Loucy (cell line): ENCODE measurements at regions not wholly inside any gene's neighbourhood (a gene's known extent, or its start where the extent isn't known, plus 50 kb on each side); places are given as distances from the start of the nearest gene placed in this dataset.

Source experiments
- H2AFZ ChIP-seq: fragments of 200-600 bp; sonication (generic); 2 replicates; pipeline ENCODE4 v1.6.0; 2016; ENCODE audit warnings: antibody characterized with exemption, mild to moderate bottlenecking, low read length, moderate library complexity
- H3F3A ChIP-seq: fragments of 200-600 bp; 2 replicates; pipeline ENCODE4 v1.6.0; 2016; ENCODE audit warnings: antibody characterized with exemption, low read depth, mild to moderate bottlenecking
- H3K27me3 ChIP-seq: fragments of 200-600 bp; sonication (generic); 2 replicates; pipeline ENCODE4 v1.6.1; 2014; ENCODE audit warnings: low read length, mild to moderate bottlenecking; ENCODE audit not compliant: insufficient read depth, poor library complexity, severe bottlenecking
- H3K36me3 ChIP-seq: fragments of 200-600 bp; sonication (generic); 2 replicates; pipeline ENCODE4 v1.6.1; 2016; ENCODE audit warnings: low read length; ENCODE audit not compliant: insufficient read depth
- H3K4me1 ChIP-seq: fragments of 200-600 bp; sonication (generic); 2 replicates; pipeline ENCODE4 v1.5.1; 2014; ENCODE audit warnings: low read length, mild to moderate bottlenecking; ENCODE audit not compliant: insufficient read depth, poor library complexity, severe bottlenecking
- H3K4me2 ChIP-seq: fragments of 200-600 bp; sonication (generic); 2 replicates; pipeline ENCODE4 v1.6.0; 2014; ENCODE audit warnings: antibody characterized with exemption, low read length, low read depth, mild to moderate bottlenecking; ENCODE audit not compliant: poor library complexity, severe bottlenecking
- H3K4me3 ChIP-seq: fragments of 200-600 bp; sonication (generic); 2 replicates; pipeline ENCODE4 v1.5.1; 2014; ENCODE audit warnings: low read length, mild to moderate bottlenecking, mixed read lengths; ENCODE audit not compliant: poor library complexity, severe bottlenecking
- H3K79me2 ChIP-seq: fragments of 200-600 bp; sonication (generic); 2 replicates; pipeline ENCODE4 v1.6.1; 2014; ENCODE audit warnings: low read length; ENCODE audit not compliant: insufficient read depth
- H3K9ac ChIP-seq: fragments of 200-600 bp; sonication (generic); 2 replicates; pipeline ENCODE4 v1.6.0; 2014; ENCODE audit warnings: mild to moderate bottlenecking, low read depth, low read length, moderate library complexity; ENCODE audit not compliant: poor library complexity, severe bottlenecking
- H3K9me2 ChIP-seq: fragments of 200-600 bp; sonication (generic); replicated peaks from 2 replicates; pipeline ENCODE4 v1.6.1; 2016; ENCODE audit warnings: low read depth, low read length, mixed read lengths
- H3K9me3 ChIP-seq: fragments of 200-600 bp; sonication (generic); 2 replicates; pipeline ENCODE4 v1.6.1; 2014; ENCODE audit warnings: mild to moderate bottlenecking, antibody characterized with exemption, low read length, low read depth; ENCODE audit not compliant: insufficient read depth
- H4K20me1 ChIP-seq: fragments of 200-600 bp; sonication (generic); 2 replicates; pipeline ENCODE4 v1.6.0; 2014; ENCODE audit warnings: antibody characterized with exemption, low read length, mild to moderate bottlenecking; ENCODE audit not compliant: insufficient read depth, poor library complexity, severe bottlenecking
- EZH2phosphoT487 ChIP-seq: fragments of 200-600 bp; IDR thresholded peaks from 2 replicates; pipeline ENCODE4 v1.6.1; 2018; ENCODE audit warnings: antibody characterized with exemption, mild to moderate bottlenecking, moderate library complexity, borderline replicate concordance
- TF ChIP-seq, protein P1 (sequence below): fragments of 200-600 bp; sonication (generic); conservative IDR thresholded peaks from 2 replicates; pipeline ENCODE4 v1.5.1; 2014; ENCODE audit warnings: mild to moderate bottlenecking, antibody characterized with exemption, low read length

- TF ChIP-seq, protein P1, sequence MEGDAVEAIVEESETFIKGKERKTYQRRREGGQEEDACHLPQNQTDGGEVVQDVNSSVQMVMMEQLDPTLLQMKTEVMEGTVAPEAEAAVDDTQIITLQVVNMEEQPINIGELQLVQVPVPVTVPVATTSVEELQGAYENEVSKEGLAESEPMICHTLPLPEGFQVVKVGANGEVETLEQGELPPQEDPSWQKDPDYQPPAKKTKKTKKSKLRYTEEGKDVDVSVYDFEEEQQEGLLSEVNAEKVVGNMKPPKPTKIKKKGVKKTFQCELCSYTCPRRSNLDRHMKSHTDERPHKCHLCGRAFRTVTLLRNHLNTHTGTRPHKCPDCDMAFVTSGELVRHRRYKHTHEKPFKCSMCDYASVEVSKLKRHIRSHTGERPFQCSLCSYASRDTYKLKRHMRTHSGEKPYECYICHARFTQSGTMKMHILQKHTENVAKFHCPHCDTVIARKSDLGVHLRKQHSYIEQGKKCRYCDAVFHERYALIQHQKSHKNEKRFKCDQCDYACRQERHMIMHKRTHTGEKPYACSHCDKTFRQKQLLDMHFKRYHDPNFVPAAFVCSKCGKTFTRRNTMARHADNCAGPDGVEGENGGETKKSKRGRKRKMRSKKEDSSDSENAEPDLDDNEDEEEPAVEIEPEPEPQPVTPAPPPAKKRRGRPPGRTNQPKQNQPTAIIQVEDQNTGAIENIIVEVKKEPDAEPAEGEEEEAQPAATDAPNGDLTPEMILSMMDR = no peak
- no peak for TF ChIP-seq EZH2phosphoT487
- H3K4me2 ChIP-seq = no peak overlapping the region
- H2AFZ ChIP-seq = no peak overlapping the region
- no peak overlapping the region for H3K9ac ChIP-seq
- no peak overlapping the region for H3K4me3 ChIP-seq
- no peaks in the 10 kb centered on the region for H3K27me3 ChIP-seq
- H3K4me1 ChIP-seq = no peaks in the 10 kb centered on the region
- no peaks in the 10 kb centered on the region for H3K9me3 ChIP-seq
- no peaks in the 10 kb centered on the region for H3K79me2 ChIP-seq
- no peaks in the 10 kb centered on the region for H3K9me2 ChIP-seq
- H4K20me1 ChIP-seq = no peaks in the 10 kb centered on the region
- no peaks in the 10 kb centered on the region for H3K36me3 ChIP-seq
- no peaks in the 10 kb centered on the region for H3F3A ChIP-seq
Measured at GRCh38 chr10:58992830-58993460, 183.5 kb upstream of the PHYHIPL start.

DNA sequence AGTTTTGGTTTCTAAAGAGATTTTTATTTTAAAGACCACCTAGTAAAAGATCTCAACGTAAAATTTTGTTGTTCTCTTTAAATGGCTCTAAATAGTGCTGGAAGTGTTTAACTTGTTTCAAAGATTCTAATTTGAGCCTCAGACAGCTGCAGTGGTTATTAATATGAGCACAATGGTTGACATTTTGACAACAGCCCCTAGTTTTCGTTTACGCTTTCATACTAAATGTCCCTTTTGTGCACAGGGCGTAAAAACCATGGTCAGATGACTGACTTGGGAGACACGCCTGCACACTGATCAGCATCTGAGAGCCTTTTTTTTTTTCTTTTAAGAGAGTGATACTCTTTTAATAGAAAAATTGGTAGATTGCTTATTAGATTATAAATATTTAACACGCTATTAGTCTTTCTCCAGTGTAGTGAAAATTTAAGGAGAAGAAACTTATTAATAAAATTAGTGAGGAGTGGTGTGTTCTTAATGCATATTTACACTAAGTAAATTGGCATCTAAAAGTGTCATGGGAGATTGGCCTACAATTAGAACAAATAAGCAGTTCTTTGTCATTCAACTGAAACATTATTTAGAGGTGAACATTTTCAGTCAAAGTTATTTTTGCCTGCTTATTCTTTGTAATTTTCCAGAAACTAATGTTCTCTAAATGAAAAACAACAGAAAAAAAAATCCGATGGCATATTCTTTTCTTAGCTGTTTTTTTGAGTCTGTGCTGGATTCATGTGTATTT lies 182.8 kb upstream of the PHYHIPL start:
- Histone ChIP-seq H3K4me1 (no peaks in the 10 kb centered on the region), H3K27me3 (no peaks in the 10 kb centered on the region), H2AFZ (no peak overlapping the region), H3K4me2 (no peak overlapping the region), H3K4me3 (no peak overlapping the region), H3K36me3 (no peaks in the 10 kb centered on the region), H3K9ac (no peak overlapping the region), H3K79me2 (no peaks in the 10 kb centered on the region), H4K20me1 (no peaks in the 10 kb centered on the region), H3K9me2 (no peaks in the 10 kb centered on the region), H3F3A (no peaks in the 10 kb centered on the region), H3K9me3 (no peaks in the 10 kb centered on the region)
- TF ChIP-seq, protein P1 = no peak
- TF ChIP-seq EZH2phosphoT487 = no peak

- Histone ChIP-seq H2AFZ (no peak overlapping the region), H3K9me2 (no peaks in the 10 kb centered on the region), H3K79me2 (no peaks in the 10 kb centered on the region), H3K36me3 (no peaks in the 10 kb centered on the region), H3K4me2 (no peak overlapping the region), H4K20me1 (no peaks in the 10 kb centered on the region), H3K4me1 (no peaks in the 10 kb centered on the region), H3K9ac (no peak overlapping the region), H3F3A (no peaks in the 10 kb centered on the region), H3K9me3 (no peaks in the 10 kb centered on the region), H3K27me3 (no peaks in the 10 kb centered on the region), H3K4me3 (no peak overlapping the region)
- no peak for TF ChIP-seq EZH2phosphoT487
- TF ChIP-seq, protein P1 = no peak
Measured at GRCh38 chr10:58994226-58995057, 182.0 kb upstream of the PHYHIPL start.
